ENCODE measurements at regions not wholly inside any gene's neighbourhood (a gene's known extent, or its start where the extent isn't known, plus 50 kb on each side); places are given as distances from the start of the nearest gene placed in this dataset.

- DNase-seq (ENCODE audit: low spot score) (no peak), ATAC-seq (no peak)
- H3K27me3 Mint-ChIP-seq (ENCODE audit: low read depth) = no peaks in the 10 kb centered on the region
- no peak overlapping the region for H3K27ac Mint-ChIP-seq
- H3K4me1 Mint-ChIP-seq = peaks cover 6% of the 10 kb centered on the region; the same call in 1 of the 2 replicates
- H3K36me3 Mint-ChIP-seq = no peaks in the 10 kb centered on the region
- no peak for TF ChIP-seq ZNF671 (CRISPR knock-in tag; IDR thresholded peaks at IDR 0.05)
- no peak for TF ChIP-seq ZMAT4 (CRISPR knock-in tag; IDR thresholded peaks at IDR 0.05)
- TF ChIP-seq CTCF (IDR thresholded peaks at IDR 0.05) = no peak
- TF ChIP-seq MXD4 (CRISPR knock-in tag; IDR thresholded peaks at IDR 0.05; ENCODE audit: borderline replicate concordance) = no peak
- TF ChIP-seq AFF4 (CRISPR knock-in tag; IDR thresholded peaks at IDR 0.05; ENCODE audit: borderline replicate concordance) = no peak
- TF ChIP-seq ATF1 (CRISPR knock-in tag; IDR thresholded peaks at IDR 0.05) = no peak
- TF ChIP-seq ATF6 (CRISPR knock-in tag; IDR thresholded peaks at IDR 0.05) = no peak
- no peak for TF ChIP-seq ZNF138 (CRISPR knock-in tag; conservative IDR thresholded peaks at IDR 0.05)
- TF ChIP-seq ATF3 (CRISPR knock-in tag; conservative IDR thresholded peaks at IDR 0.05) = no peak
- TF ChIP-seq TCF7 (CRISPR knock-in tag; IDR thresholded peaks at IDR 0.05; ENCODE audit: low read depth) = no peak
- no peak for TF ChIP-seq MAX (CRISPR knock-in tag; IDR thresholded peaks at IDR 0.05)
- TF ChIP-seq PRRX2 (CRISPR knock-in tag; IDR thresholded peaks at IDR 0.05) = no peak
- no peak for TF ChIP-seq PRDM15 (CRISPR knock-in tag; IDR thresholded peaks at IDR 0.05)
- no peak for TF ChIP-seq TEAD1 (CRISPR knock-in tag; IDR thresholded peaks at IDR 0.05)
- no peak for TF ChIP-seq NR3C1 (CRISPR knock-in tag; conservative IDR thresholded peaks at IDR 0.05; ENCODE audit: low read depth)
- no peak for TF ChIP-seq ZNF121 (CRISPR knock-in tag; IDR thresholded peaks at IDR 0.05)
- TF ChIP-seq ERG (CRISPR knock-in tag; IDR thresholded peaks at IDR 0.05) = no peak
- no peak for TF ChIP-seq JUN (CRISPR knock-in tag; IDR thresholded peaks at IDR 0.05)
- no peak for TF ChIP-seq NFYB (CRISPR knock-in tag; conservative IDR thresholded peaks at IDR 0.05; ENCODE audit: low read depth)
- no peak for TF ChIP-seq CDX4 (CRISPR knock-in tag; IDR thresholded peaks at IDR 0.05; ENCODE audit: borderline replicate concordance)
- ChIA-PET POLR2A (no interaction called here), CTCF (no interaction called here)
- peaks cover 3% of the 10 kb centered on the region for H3K9me3 Mint-ChIP-seq
- H3K4me3 Mint-ChIP-seq = no peak overlapping the region
Observed at GRCh38 chr1:147052677-147053076, 114.6 kb downstream of the NBPF12 start.
